ENCODE measurements at regions not wholly inside any gene's neighbourhood (a gene's known extent, or its start where the extent isn't known, plus 50 kb on each side); places are given as distances from the start of the nearest gene placed in this dataset.

GRCh38 chrX:38862100-38862499 is 60.8 kb downstream of the MID1IP1 start:
- TF ChIP-seq CTCF (IDR thresholded peaks at IDR 0.05) (no peak), POLR2A (IDR thresholded peaks at IDR 0.05) (no peak)

Measured in uterus (tissue), 2 donors.